ENCODE measurements at regions not wholly inside any gene's neighbourhood (a gene's known extent, or its start where the extent isn't known, plus 50 kb on each side); places are given as distances from the start of the nearest gene placed in this dataset.

- no peak for DNase-seq
These were observed 374.9 kb upstream of the IRX1 start for GRCh38 chr5:3220638-3221288.

GRCh38 chr5:3220201-3220600 is 375.4 kb upstream of the IRX1 start:
- no peak for DNase-seq

GRCh38 chr5:3218916-3219650 is 376.5 kb upstream of the IRX1 start:
- no peak for DNase-seq

GRCh38 chr5:3217771-3218495 is 377.7 kb upstream of the IRX1 start:
- no peak for DNase-seq

GRCh38 chr5:3217114-3217513 is 378.5 kb upstream of the IRX1 start:
- DNase-seq, result no peak

GRCh38 chr5:3216386-3216785 is 379.2 kb upstream of the IRX1 start:
- no peak for DNase-seq

- DNase-seq, result no peak
These were observed 380.7 kb upstream of the IRX1 start for GRCh38 chr5:3214838-3215374.

GRCh38 chr5:3214396-3214795 is 381.2 kb upstream of the IRX1 start:
- DNase-seq, result no peak

GRCh38 chr5:3212869-3213268 is 382.8 kb upstream of the IRX1 start:
- no peak for DNase-seq

GRCh38 chr5:3210531-3210930 is 385.1 kb upstream of the IRX1 start:
- DNase-seq, result no peak

- no peak for DNase-seq
These were observed 385.7 kb upstream of the IRX1 start for GRCh38 chr5:3209918-3210317.

- no peak for DNase-seq
These were observed 393.1 kb upstream of the IRX1 start for GRCh38 chr5:3202570-3202969.

GRCh38 chr5:3201941-3202340 is 393.7 kb upstream of the IRX1 start:
- DNase-seq, result no peak

GRCh38 chr5:3201121-3201520 is 394.5 kb upstream of the IRX1 start:
- no peak for DNase-seq

- DNase-seq, result no peak
These were observed 395.5 kb upstream of the IRX1 start for GRCh38 chr5:3199962-3200755.

- no peak for DNase-seq
These were observed 397.6 kb upstream of the IRX1 start for GRCh38 chr5:3198074-3198449.

- DNase-seq, result peak; percentile 12
These were observed 398.1 kb upstream of the IRX1 start for GRCh38 chr5:3197304-3198073.

GRCh38 chr5:3195994-3196393 is 399.6 kb upstream of the IRX1 start:
- no peak for DNase-seq

- DNase-seq, result no peak
These were observed 400.9 kb upstream of the IRX1 start for GRCh38 chr5:3194684-3195083.

- no peak for DNase-seq
These were observed 401.4 kb upstream of the IRX1 start for GRCh38 chr5:3194271-3194670.

- no peak for DNase-seq
These were observed 404.0 kb upstream of the IRX1 start for GRCh38 chr5:3191585-3191984.

GRCh38 chr5:3190930-3191329 is 404.7 kb upstream of the IRX1 start:
- DNase-seq, result no peak

Data from occipital lobe (tissue), 1 donor.